KBM-7 (cell line): ENCODE measurements at regions not wholly inside any gene's neighbourhood (a gene's known extent, or its start where the extent isn't known, plus 50 kb on each side); places are given as distances from the start of the nearest gene placed in this dataset.
"Not testable (repeated sequence)": the region's sequence is repeated elsewhere in the genome, so short reads cannot be mapped to it uniquely, and the experiment has no call there.

Source experiments
- DNase-seq: peaks from one replicate; pipeline ENCODE4 v3.0.0-alpha.2; 2015
- in situ Hi-C: fragments of 300-500 bp; cut with MboI; formaldehyde crosslinking; loops from 2 replicates; pipeline ENCODE4 v1.14.3; 2020; ENCODE audit warnings: low sequenced_read_pairs, low pct_unique_long_range_greater_than_20kb, mixed read lengths

DNA sequence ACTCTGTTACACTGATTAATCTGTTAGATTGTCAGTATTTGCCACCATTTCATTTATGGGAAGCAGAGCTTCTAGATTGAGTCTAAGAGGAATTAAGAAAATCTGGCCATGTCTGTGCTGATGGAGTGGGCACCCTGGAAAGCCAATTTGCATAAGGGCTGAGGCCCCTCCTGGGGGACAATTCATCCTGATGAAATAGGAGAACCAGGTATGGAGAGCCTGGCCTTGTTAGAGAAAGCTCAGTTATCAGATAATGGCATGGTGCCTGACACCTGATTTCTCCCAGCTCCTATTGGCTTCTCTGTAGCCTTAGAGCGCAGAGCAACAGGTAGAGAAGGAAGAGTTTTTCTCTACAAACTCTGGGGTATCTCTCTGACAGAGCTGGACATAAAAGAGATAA lies 114.2 kb downstream of the EBLN2 start:
- in situ Hi-C loops: no loop called here
- no peak for DNase-seq

DNA sequence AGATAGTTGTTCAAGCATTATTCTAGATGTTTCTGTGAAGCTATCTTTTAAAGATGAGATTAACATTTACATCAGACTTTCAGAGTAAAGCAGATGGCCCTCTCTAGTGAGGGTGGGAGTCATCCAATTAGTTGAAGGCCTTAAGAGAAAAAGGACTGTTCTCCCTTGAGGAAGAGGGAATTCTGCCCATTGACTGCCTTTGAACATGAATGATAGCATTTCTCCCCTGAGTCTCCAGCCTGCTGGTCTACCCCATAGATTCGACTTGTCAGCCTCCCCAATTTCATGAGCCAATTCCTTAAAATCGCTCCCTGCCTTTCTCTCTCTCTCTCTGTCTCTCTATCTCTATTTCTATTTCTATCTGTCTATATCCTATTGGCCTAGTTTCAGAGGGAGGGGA lies 115.5 kb downstream of the EBLN2 start:
- no peak for DNase-seq
- in situ Hi-C loops: no loop called here

DNA sequence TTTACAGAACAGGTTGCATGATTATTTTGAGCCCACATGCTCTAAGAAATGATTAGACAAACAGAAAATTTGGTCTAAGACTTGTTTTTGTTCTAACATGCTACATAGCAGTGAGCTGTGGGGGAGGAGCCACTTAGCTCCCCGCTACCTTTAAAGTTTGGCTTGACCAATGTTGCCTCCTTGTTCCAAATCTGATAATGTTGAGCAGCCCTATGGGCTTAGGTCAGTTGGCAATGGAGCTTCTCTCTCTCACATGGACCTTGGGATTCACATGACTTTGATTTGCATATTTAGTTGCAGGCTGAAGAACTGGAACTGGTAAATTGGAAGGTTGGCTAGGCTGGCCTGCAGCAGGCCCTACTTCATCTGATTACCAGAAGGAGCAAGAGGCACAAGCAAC lies 116.4 kb downstream of the EBLN2 start:
- DNase-seq: no peak
- in situ Hi-C loops: no loop called here

DNA sequence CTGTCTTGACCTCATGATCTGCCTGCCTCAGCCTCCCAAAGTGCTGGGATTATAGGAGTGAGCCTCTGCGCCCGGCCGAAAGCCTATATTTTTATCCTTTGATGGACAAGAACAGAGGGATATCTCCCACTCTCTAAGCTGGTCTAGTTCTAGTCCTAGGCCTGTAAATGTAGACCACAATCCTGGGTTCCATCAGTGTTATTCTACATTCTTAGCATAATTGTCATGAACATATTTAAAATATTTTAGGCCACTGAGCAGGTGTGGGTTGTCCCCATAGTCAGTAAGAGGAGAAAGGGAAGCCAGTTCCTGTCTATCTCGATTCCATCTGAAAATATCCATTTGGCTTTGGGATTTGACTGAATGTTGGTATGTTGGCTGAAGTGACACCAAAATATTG lies 118.1 kb downstream of the EBLN2 start:
- DNase-seq: no peak
- in situ Hi-C loops: no loop called here

DNA sequence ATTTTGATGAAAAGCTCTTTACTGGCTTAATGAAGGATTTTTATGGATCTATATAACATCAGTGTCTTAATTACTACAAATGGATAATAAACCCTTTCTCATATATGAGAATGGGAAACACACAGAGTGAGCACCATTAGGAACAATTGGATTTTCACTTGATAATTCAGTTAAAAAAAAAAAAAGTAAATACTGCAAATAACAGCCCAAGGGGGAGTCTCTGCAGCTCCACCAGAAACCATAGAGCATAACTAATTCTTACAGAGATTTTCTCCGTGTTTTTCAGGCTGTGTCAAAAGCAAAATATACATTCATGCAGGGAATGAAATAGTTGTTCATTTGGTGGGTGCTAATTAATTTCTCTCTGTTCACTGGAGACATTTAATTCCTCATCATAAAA lies 125.3 kb downstream of the EBLN2 start:
- no peak for DNase-seq
- in situ Hi-C loops: no loop called here

DNA sequence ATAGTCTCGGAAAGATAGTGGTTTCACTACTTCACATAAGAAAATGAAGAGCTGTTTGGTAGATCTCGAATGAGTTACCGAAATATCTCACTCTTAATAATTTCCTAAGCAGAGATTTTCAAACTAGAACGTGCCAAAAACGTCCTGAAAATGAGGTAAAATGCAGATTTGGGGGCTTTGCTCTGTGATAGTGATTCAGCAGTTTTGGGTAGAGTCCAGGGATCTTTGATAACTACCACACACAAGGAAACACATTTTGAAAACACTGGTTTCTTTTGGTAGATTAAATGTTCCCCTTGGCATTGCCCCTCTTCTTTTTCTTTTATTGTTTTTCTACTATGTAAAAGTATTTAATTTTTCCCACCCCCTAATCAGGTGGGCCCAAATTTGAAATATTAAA lies 125.9 kb downstream of the EBLN2 start:
- DNase-seq: no peak
- in situ Hi-C loops: no loop called here

DNA sequence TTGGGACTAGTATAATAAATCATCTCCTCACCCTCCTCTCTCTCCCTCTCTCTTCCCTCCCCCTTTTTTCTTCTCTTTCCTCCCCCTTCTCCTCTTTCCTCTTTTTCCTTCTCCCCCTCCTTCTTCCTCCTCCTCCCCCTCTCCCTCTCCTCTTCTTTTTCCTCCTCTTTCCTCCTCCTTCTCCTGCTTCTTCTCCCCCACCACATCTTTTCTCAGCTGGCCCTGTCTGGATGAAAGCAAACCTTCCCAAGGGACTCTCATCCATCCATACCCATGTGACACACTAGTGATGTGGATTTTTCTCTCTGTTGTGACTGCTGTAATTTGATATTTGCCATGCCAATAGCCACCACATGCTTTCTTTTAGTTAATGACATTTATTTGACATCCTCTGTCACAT lies 127.2 kb downstream of the EBLN2 start:
- in situ Hi-C loops: no loop called here
- DNase-seq: no peak

DNA sequence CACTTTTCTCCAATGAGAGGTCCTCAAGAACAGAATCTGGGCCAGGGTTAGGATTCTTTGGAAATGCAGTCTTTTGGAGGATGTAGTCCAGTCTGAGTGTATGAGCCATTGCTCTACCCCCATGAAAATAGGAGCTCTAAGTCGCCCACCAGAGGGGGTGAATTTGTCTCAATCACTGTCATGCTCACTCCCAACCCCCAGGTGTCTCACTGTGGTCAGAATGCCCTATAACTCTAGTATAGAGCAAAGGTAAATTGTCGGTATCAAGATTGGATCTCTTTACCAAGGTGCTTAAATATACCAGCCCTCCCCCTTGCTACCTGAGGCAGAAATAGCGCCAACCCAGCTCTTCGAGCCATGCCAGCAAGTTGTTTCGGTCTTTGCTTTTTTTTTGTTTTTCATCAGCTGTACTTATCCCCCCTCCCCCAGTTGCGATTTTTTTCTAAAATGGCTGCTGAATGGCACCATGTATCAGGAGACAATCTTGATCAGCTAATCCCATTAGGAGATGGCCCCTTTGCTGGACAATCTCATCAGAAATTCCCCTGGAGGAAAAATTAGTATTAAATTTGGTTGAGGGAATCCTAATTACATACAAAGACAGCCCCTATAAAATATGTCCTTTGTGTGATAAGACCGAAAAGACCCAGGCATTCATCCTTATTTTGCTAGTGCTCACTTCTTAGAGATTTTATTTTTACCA lies 130.7 kb downstream of the EBLN2 start:
- no peak for DNase-seq
- in situ Hi-C loops: no loop called here

DNA sequence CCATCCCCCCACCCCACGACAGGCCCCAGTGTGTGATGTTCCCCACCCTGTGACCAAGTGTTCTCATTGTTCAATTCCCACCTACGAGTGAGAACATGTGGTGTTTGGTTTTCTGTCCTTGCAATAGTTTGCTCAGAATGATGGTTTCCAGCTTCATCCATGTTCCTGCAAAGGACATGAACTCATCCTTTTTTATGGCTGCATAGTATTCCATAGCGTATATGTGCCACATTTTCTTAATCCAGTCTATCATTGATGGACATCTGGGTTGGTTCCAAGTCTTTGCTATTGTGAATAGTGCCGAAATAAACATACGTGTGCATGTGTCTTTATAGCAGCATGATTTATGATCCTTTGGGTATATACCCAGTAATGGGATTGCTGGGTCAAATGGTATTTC lies 132.5 kb downstream of the EBLN2 start:
- DNase-seq, in situ Hi-C loops: not testable (repeated sequence)

DNA sequence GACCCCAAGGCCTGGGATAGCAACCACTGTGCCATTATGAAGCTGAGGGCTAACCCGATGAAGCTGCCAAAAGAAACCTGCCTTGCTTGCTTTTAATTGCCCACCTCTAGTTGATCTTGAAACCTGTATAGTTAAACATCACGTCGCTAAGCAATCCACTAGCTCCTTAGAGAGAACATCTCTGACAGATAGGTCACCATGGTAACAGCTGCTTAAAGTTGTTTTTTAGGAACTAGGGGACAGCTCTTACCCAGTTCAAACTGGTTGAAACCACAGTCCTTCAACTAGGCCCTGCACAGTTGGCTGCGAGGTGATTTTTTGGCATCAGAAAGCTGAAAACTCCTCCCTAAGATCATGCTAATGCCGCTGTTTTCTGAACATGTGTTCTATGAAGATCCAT lies 135.7 kb downstream of the EBLN2 start:
- in situ Hi-C loops: no loop called here
- no peak for DNase-seq

DNA sequence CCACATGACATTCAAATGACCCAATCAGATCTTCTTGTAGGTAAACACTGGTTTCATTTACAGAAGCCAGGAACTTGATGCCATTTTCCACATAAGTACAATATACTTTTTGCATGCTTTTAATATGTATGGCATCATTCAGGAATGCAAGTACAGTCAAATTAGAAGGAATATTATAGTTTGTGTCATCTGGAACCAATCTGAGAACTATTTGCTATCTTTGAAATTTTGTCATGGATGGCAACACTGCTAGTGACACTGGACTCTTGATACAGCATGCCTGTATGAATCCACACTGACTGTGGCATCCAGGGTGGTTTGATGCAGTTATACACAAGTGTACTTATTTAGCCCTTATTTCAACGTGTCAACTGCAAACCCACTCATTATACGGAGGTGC lies 141.6 kb downstream of the EBLN2 start:
- no peak for DNase-seq
- in situ Hi-C loops: no loop called here

DNA sequence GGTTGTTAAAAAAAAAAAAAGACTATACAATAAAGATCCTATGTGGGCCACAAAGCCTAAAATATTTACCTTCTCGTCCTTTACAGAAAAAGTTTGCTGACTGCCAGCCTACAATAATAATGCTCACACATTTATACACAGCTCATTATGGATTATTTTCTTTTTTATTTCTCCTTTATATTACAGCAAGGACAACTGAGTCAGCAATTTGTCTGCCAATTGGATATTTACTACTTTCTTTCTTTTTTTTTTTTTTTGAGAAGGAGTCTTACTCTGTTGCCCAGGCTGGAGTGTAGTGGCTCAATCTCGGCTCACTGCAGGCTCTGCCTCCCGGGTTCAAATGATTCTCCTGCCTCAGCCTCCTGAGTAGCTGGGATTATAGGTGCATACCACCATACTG lies 142.2 kb downstream of the EBLN2 start:
- in situ Hi-C loops: no loop called here

DNA sequence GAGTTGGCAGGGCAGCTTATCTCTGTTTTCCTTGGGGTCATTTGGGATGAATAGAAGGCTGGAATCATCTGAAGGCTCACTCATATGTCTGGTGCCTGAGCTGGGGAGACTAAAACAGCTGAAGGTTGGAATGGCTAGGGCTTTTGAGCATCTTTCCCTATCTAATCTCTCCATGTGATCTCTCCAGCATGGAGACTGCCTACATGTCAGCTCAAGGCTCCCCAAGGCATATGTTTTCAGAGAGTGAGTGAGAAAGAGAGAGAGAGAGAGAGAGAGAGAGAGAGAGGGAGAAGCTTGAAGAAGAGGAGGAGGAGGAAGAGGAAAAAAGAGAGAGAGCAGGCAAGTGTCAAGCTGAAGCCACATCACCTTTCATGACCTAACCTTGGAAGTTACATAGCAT lies 143.4 kb downstream of the EBLN2 start:
- DNase-seq: no peak
- in situ Hi-C loops: no loop called here

More for the DNA sequence above, 142.2 kb downstream of the EBLN2 start:
- DNase-seq: no peak

DNA sequence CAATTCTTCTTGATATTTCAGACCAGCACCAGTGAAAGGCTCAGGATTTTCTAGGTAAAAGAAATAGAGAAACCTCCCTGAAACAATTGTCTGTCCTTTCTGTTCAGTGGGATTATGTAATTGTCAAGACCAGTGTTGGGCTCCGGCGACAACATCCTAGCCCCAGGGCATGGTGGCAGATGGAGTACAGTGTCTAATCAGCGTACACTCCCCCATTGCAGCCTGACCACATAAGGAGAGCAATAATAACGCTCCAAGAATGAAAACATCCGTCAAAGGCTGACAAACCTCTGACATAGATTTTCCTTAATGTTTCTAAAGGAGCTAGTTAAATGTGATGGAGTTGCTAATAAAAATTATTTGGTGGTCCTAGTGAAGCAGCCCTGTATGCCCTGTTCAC lies 144.6 kb downstream of the EBLN2 start:
- in situ Hi-C loops: no loop called here
- no peak for DNase-seq

DNA sequence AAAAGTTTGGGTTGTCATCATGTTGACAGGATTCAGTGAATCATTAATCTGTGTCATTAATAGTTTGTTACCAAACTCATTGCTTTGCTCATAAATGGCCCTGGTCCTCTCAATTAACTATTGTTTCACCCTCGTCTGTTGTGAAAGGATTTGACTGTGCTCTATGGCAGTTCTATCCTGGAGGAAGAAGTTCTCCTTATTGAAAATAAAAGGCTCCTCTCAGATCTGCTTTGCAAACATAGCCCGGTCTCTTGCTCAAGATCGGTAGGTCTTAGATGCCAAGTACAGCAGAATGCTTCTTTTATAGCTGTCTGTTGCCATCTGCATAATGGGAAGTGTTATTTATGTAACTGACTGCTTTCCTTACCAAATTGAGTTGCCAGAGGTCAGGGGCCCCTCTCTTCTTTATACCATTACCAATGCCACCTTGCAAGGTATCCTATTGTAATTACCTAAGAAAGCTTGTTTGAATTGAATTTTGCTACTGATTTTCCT lies 146.5 kb downstream of the EBLN2 start:
- no peak for DNase-seq
- in situ Hi-C loops: no loop called here

DNA sequence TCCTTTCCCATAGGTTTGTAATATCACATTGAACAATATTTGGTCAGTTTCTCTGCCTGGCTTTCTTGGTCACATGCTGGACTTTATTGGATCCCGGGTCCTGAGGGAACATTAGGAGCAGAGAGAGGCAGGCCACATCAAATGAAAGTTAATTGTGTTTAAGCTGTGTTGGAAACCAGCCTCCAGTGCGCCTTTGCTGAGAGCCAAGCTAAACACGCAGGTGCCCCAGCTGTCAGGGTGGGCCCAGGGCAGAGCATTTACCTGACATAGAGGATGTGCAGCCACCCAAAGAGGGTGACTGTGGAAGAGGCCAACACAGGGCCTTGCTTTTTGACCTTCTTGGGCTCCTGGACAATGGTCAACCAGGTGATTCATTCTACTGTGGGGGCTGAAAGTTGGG lies 149.3 kb downstream of the EBLN2 start:
- no peak for DNase-seq
- in situ Hi-C loops: no loop called here

DNA sequence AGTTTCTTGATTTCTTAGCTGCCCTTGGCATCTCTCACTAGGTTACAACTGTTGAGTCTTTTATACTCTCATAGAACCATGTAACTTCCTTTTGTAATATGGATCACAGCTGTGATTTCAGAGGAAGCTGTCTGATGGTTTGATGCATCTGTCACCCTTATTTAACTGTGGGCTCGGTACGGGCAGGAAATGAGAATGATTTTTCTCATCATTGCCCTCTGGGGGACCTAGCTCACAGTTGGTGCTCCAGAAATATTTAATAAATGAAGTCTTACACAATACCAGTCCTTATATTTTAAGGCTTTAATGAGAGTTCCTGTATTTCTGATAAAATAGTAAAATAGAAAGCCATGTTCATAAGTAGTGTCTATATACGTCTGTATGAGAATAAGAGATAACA lies 151.2 kb downstream of the EBLN2 start:
- no peak for DNase-seq
- in situ Hi-C loops: no loop called here

DNA sequence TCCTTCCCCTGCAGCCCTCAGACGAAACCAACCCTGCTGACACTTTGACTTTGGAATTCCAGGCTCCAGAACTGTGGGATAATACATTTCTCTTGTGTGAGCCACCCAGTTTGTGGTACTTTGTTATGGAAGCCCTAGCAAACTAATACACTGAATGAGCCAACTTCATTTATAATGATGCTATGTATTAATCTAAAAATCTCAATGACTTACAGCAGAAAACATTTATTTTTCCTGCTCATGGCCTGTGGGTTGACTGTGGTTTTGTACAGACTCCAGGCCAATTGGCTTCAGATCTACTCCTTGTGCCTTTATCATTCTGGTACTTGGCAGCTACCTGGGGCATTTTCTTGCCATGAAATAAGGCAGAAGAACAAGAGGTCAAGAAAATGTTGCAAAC lies 152.4 kb downstream of the EBLN2 start:
- DNase-seq: no peak
- in situ Hi-C loops: no loop called here

DNA sequence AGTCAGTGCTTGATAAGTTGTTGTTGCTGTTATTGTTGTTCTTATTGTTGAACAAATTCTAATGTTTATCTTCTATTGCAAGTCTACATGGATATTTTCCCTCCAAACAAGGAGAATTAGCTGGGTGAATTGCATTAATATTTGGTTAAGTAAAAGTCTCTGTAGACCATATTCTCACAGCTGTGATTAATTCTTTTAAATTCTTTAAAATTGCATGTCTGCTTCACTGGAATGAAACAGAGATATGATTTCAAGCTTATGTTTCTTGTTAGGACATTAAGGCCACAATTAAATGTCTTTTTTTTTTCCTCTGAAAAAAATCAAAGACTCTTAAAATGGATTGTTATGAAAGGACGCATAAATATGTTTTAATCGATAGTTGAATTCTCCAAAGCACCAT lies 153.4 kb downstream of the EBLN2 start:
- no peak for DNase-seq
- in situ Hi-C loops: no loop called here

DNA sequence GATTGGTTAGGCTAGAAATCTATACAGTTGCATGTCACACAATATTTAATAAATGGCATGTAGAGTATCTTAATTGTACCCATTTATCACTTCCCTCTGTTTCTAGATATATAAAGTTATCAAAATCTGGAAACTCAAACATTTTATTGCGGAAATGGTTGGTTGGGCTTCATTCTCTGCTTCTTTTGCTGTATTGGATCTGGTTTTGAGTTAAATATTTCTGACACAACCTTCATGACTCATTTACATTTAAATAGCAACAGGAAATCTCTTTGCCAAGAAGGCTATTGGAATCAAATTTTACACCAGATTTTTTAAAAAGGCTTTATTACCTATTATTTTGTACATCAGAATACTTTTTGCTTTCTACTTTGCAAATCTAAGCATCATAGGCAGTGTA lies 153.8 kb downstream of the EBLN2 start:
- in situ Hi-C loops: no loop called here
- no peak for DNase-seq

DNA sequence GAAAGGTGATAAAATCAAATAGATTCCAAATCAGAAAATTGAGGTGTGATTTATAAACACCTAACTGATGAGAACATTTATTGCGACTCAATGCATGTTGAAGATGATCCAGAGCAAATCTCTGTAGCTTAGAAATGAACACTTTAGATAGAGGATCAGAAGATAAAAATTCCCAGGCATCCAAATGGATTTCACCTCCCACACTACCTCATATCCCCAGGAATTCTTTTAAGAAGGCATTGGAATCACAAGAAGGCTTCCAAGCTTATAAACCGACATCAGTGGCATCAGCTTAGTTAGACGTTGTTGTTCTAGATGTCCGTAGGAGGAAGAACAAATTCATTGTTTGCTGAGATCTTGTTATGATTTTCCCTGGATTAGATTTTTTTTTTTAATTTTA lies 154.4 kb downstream of the EBLN2 start:
- in situ Hi-C loops: no loop called here
- DNase-seq: no peak

DNA sequence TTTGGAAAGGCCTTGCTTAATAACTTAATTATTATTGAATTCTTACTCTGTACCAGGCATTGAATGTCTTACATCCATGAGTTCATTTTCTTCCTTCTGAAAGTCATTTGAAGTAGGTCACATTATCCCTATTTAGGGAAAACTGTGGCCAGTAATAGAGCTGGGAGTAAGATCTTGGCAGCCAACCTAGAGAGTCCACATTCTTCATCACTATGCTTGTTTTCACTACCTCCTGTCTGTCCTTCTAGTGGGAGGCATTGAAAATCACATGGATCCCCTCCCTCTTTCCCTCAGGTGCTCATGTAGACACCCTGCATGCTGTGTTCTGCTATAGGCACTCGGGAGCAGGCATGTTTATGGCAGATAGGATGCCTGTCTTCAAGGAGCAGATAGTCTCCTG lies 154.9 kb downstream of the EBLN2 start:
- DNase-seq: no peak
- in situ Hi-C loops: no loop called here
